IMR-90 (cell line): ENCODE measurements at regions not wholly inside any gene's neighbourhood (a gene's known extent, or its start where the extent isn't known, plus 50 kb on each side); places are given as distances from the start of the nearest gene placed in this dataset.

ENCODE experiments used
- ATAC-seq: fragments of 200-7000 bp; cut with Tn5 transposase; 2 replicates; pipeline ENCODE4 v1.9.1; 2020; ENCODE audit warnings: low read depth, mild to moderate bottlenecking, moderate library complexity
- BruUV-seq: library from RNA; stranded (reverse); fragments of 400-500 nt; replicated peaks from 2 replicates; lab custom pipeline; 2021; lab: Mats Ljungman, UMichigan
- CTCF ChIA-PET: fragments of 300-600 bp; formaldehyde crosslinking; extraction: SDS; loops from one replicate; lab custom pipeline; 2021; ENCODE audit warnings: antibody characterized with exemption; lab: Yijun Ruan, JAX
- POLR2A ChIA-PET: fragments of 300-600 bp; sonication (Branson Sonifier 250); formaldehyde crosslinking; loops from one replicate; lab custom pipeline; 2022; ENCODE audit warnings: antibody characterized with exemption; ENCODE audit not compliant: unreplicated experiment; lab: Charles Lee
- DNase-seq: peaks from one replicate; pipeline ENCODE4 v3.0.0; 2013
- H2AFZ ChIP-seq: replicated peaks from 2 replicates; pipeline ENCODE3; 2013; ENCODE audit warnings: low read length, mild to moderate bottlenecking; ENCODE audit not compliant: poor library complexity
- H2AK5ac ChIP-seq: 2 replicates; pipeline ENCODE4 v1.6.1; 2013; ENCODE audit warnings: low read depth, low read length, inconsistent platforms
- H2AK9ac ChIP-seq: replicated peaks from 2 replicates; pipeline ENCODE3; 2013; ENCODE audit warnings: mild to moderate bottlenecking, low read depth, low read length, moderate library complexity; ENCODE audit not compliant: poor library complexity
- H2BK120ac ChIP-seq: 2 replicates; pipeline ENCODE4 v1.6.1; 2013; ENCODE audit warnings: low read depth, low read length, inconsistent platforms
- H2BK15ac ChIP-seq: 3 replicates; pipeline ENCODE4 v1.6.1; 2013; ENCODE audit warnings: low read depth, low read length, inconsistent platforms
- H2BK20ac ChIP-seq: 2 replicates; pipeline ENCODE4 v1.6.1; 2013; ENCODE audit warnings: low read depth, mild to moderate bottlenecking, inconsistent platforms, low read length, moderate library complexity
- H2BK5ac ChIP-seq: 2 replicates; pipeline ENCODE4 v1.6.1; 2013; ENCODE audit warnings: mild to moderate bottlenecking, low read depth, low read length, inconsistent platforms; ENCODE audit not compliant: poor library complexity, severe bottlenecking
- H3K14ac ChIP-seq: replicated peaks from 2 replicates; pipeline ENCODE4 v1.6.1; 2013; ENCODE audit warnings: low read depth, low read length, inconsistent platforms
- H3K18ac ChIP-seq: 2 replicates; pipeline ENCODE4 v1.6.1; 2013; ENCODE audit warnings: low read depth, low read length, control low read depth
- H3K23ac ChIP-seq: 2 replicates; pipeline ENCODE4 v1.6.1; 2013; ENCODE audit warnings: low read depth, low read length, inconsistent platforms
- H3K27ac ChIP-seq: 2 replicates; pipeline ENCODE4 v1.5.1; 2013; ENCODE audit warnings: mild to moderate bottlenecking, control low read depth, low read length; ENCODE audit not compliant: insufficient read depth
- H3K27me3 ChIP-seq: 2 replicates; pipeline ENCODE4 v1.6.1; 2013; ENCODE audit warnings: low read length; ENCODE audit not compliant: control insufficient read depth, insufficient read depth
- H3K36me3 ChIP-seq: 2 replicates; pipeline ENCODE4 v1.6.1; 2013; ENCODE audit warnings: low read length, mixed read lengths; ENCODE audit not compliant: control insufficient read depth, insufficient read depth
- H3K4ac ChIP-seq: 2 replicates; pipeline ENCODE4 v1.6.1; 2013; ENCODE audit warnings: low read depth, low read length, inconsistent platforms
- H3K4me1 ChIP-seq: 2 replicates; pipeline ENCODE4 v1.6.1; 2013; ENCODE audit warnings: low read length, mixed read lengths; ENCODE audit not compliant: control insufficient read depth, insufficient read depth
- H3K4me2 ChIP-seq: 2 replicates; pipeline ENCODE4 v1.6.1; 2013; ENCODE audit warnings: low read depth, mild to moderate bottlenecking, control low read depth, low read length, moderate library complexity
- H3K4me3 ChIP-seq: 2 replicates; pipeline ENCODE4 v1.5.1; 2013; ENCODE audit warnings: low read depth, mild to moderate bottlenecking, control low read depth, low read length, moderate library complexity; ENCODE audit not compliant: insufficient read depth
- H3K56ac ChIP-seq: 2 replicates; pipeline ENCODE4 v1.6.1; 2013; ENCODE audit warnings: low read length, inconsistent platforms; ENCODE audit not compliant: insufficient read depth; ENCODE audit errors: extremely low read depth
- H3K79me1 ChIP-seq, 2 experiments: 2 replicates each; pipeline ENCODE4 v1.6.1; 2013; ENCODE audit warnings: low read length in 2 of 2, inconsistent platforms in 1 of 2, low read depth in 1 of 2
- H3K9ac ChIP-seq: 2 replicates; pipeline ENCODE4 v1.6.1; 2013; ENCODE audit warnings: low read depth, low read length, control low read depth
- H3K9me1 ChIP-seq: 2 replicates; pipeline ENCODE4 v1.6.1; 2013; ENCODE audit warnings: low read length, inconsistent platforms; ENCODE audit not compliant: insufficient read depth
- H3K9me3 ChIP-seq: 2 replicates; pipeline ENCODE4 v1.6.1; 2013; ENCODE audit warnings: low read length; ENCODE audit not compliant: control insufficient read depth, insufficient read depth
- H4K20me1 ChIP-seq: 2 replicates; pipeline ENCODE4 v1.6.1; 2013; ENCODE audit warnings: low read length, inconsistent platforms; ENCODE audit not compliant: insufficient read depth
- H4K5ac ChIP-seq: 2 replicates; pipeline ENCODE4 v1.6.1; 2013; ENCODE audit warnings: mild to moderate bottlenecking, low read depth, low read length, control low read depth
- H4K8ac ChIP-seq, 2 experiments: 2 replicates each; pipeline ENCODE4 v1.6.1; 2013; ENCODE audit warnings: low read depth in 2 of 2, low read length in 2 of 2, control low read depth in 1 of 2, inconsistent platforms in 1 of 2
- H4K91ac ChIP-seq: 2 replicates; pipeline ENCODE4 v1.6.1; 2013; ENCODE audit warnings: low read depth, low read length, inconsistent platforms; ENCODE audit not compliant: insufficient read depth
- BHLHE40 ChIP-seq: fragments of 150-350 bp; IDR thresholded peaks from 2 replicates; pipeline ENCODE4 v1.6.1; 2016; ENCODE audit warnings: mild to moderate bottlenecking, low read depth, low read length
- CEBPB ChIP-seq: IDR thresholded peaks from 2 replicates; pipeline ENCODE4 v1.6.1; 2012; ENCODE audit warnings: low read depth, low read length, improper control_type of control experiment
- CHD1 ChIP-seq: IDR thresholded peaks from 2 replicates; pipeline ENCODE4 v1.6.1; 2012; ENCODE audit warnings: low read depth, low read length, improper control_type of control experiment
- FOS ChIP-seq: fragments of 150-350 bp; IDR thresholded peaks from 2 replicates; pipeline ENCODE4 v1.6.1; 2016; ENCODE audit warnings: low read depth, low read length
- MAFK ChIP-seq: IDR thresholded peaks from 2 replicates; pipeline ENCODE4 v1.6.1; 2012; ENCODE audit warnings: low read depth, low read length, improper control_type of control experiment
- MAZ ChIP-seq: IDR thresholded peaks from 2 replicates; pipeline ENCODE4 v1.6.1; 2012; ENCODE audit warnings: low read depth, mild to moderate bottlenecking, low read length, improper control_type of control experiment, moderate library complexity, borderline replicate concordance
- MXI1 ChIP-seq: IDR thresholded peaks from 2 replicates; pipeline ENCODE4 v1.6.1; 2012; ENCODE audit warnings: low read depth, mild to moderate bottlenecking, low read length, moderate library complexity, borderline replicate concordance
- NFE2L2 ChIP-seq: fragments of 150-350 bp; IDR thresholded peaks from 2 replicates; pipeline ENCODE4 v1.6.1; 2016; ENCODE audit warnings: low read depth, mild to moderate bottlenecking, low read length
- POLR2A ChIP-seq: IDR thresholded peaks from 2 replicates; pipeline ENCODE4 v1.6.1; 2012; ENCODE audit warnings: mild to moderate bottlenecking, low read depth, low read length
- RAD21 ChIP-seq: IDR thresholded peaks from 2 replicates; pipeline ENCODE4 v1.6.1; 2012; ENCODE audit warnings: low read length, improper control_type of control experiment
- RCOR1 ChIP-seq: IDR thresholded peaks from 2 replicates; pipeline ENCODE4 v1.6.1; 2012; ENCODE audit warnings: mild to moderate bottlenecking, low read length, improper control_type of control experiment; ENCODE audit not compliant: insufficient replicate concordance
- RFX5 ChIP-seq: IDR thresholded peaks from 2 replicates; pipeline ENCODE4 v1.8.0; 2012; ENCODE audit warnings: low read depth, mild to moderate bottlenecking, low read length, moderate library complexity
- SMC3 ChIP-seq: fragments of 150-350 bp; IDR thresholded peaks from 2 replicates; pipeline ENCODE4 v1.6.1; 2016; ENCODE audit warnings: low read depth, mild to moderate bottlenecking, antibody characterized with exemption, low read length, moderate library complexity
- WGBS, 2 experiments: methylation state at CpG; one replicate each; pipeline versions ENCODE4 v1.1.5 to v1.1.7; 2013; ENCODE audit warnings: missing lambda C conversion rate in 2 of 2; ENCODE audit not compliant: insufficient read length in 1 of 2; ENCODE audit errors: extremely low coverage in 2 of 2; 5-methylcytosine and 5-hydroxymethylcytosine counted together
- dilution Hi-C: fragments of 300-500 bp; cut with HindIII; formaldehyde crosslinking; loops from one replicate; pipeline ENCODE4 v1.14.3; 2018; ENCODE audit warnings: low sequenced_read_pairs; ENCODE audit not compliant: unreplicated experiment
- in situ Hi-C: fragments of 300-500 bp; cut with MboI; formaldehyde crosslinking; loops from 3 replicates; pipeline ENCODE4 v1.14.3; 2019; ENCODE audit warnings: low sequenced_read_pairs, inconsistent platforms, mixed read lengths
- intact Hi-C: fragments of 100-400 bp; cut with micrococcal nuclease; formaldehyde crosslinking; loops from 2 replicates; pipeline ENCODE4 v1.10.0; 2022
- TF ChIP-seq, protein P1 (sequence below): fragments of 150-350 bp; IDR thresholded peaks from 2 replicates; pipeline ENCODE4 v1.6.1; 2017; ENCODE audit warnings: mild to moderate bottlenecking, antibody characterized with exemption, low read length, low read depth
- TF ChIP-seq, protein P2 (sequence below): conservative IDR thresholded peaks from 2 replicates; pipeline ENCODE4 v1.5.1; 2012; ENCODE audit warnings: mild to moderate bottlenecking, low read depth, low read length, improper control_type of control experiment
- TF ChIP-seq, protein P3 (sequence below): fragments of 150-350 bp; IDR thresholded peaks from 2 replicates; pipeline ENCODE4 v1.6.1; 2016; ENCODE audit warnings: low read depth, mild to moderate bottlenecking, low read length, moderate library complexity, borderline replicate concordance

DNA sequence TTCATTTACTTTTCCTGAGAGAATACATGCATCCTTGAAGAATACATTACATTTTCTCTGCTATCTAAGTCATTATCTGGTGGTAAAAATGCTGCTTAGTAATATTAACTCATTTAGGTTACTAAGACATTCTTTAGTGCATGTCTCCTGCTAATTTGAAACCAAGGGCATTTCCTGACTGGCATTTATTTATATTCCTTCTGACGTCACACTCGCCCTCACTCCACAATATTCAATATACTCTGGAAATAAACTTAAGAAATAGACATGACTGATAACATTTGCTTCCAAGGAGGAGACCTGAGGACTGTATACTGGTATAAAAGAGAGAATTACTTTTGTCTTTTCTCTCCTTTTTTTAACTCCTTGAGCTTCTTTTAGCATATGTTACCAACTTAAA, 619.5 kb upstream of the SMIM31 start:
- TF ChIP-seq FOS (no peak), SMC3 (no peak), NFE2L2 (no peak), RAD21 (no peak), RCOR1 (no peak), BHLHE40 (no peak), MAZ (no peak), MXI1 (no peak), RFX5 (no peak), CHD1 (no peak), CEBPB (no peak), POLR2A (no peak), MAFK (no peak)
- TF ChIP-seq, protein P1, sequence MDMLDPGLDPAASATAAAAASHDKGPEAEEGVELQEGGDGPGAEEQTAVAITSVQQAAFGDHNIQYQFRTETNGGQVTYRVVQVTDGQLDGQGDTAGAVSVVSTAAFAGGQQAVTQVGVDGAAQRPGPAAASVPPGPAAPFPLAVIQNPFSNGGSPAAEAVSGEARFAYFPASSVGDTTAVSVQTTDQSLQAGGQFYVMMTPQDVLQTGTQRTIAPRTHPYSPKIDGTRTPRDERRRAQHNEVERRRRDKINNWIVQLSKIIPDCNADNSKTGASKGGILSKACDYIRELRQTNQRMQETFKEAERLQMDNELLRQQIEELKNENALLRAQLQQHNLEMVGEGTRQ = no peak
- TF ChIP-seq, protein P2, sequence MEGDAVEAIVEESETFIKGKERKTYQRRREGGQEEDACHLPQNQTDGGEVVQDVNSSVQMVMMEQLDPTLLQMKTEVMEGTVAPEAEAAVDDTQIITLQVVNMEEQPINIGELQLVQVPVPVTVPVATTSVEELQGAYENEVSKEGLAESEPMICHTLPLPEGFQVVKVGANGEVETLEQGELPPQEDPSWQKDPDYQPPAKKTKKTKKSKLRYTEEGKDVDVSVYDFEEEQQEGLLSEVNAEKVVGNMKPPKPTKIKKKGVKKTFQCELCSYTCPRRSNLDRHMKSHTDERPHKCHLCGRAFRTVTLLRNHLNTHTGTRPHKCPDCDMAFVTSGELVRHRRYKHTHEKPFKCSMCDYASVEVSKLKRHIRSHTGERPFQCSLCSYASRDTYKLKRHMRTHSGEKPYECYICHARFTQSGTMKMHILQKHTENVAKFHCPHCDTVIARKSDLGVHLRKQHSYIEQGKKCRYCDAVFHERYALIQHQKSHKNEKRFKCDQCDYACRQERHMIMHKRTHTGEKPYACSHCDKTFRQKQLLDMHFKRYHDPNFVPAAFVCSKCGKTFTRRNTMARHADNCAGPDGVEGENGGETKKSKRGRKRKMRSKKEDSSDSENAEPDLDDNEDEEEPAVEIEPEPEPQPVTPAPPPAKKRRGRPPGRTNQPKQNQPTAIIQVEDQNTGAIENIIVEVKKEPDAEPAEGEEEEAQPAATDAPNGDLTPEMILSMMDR = no peak
- TF ChIP-seq, protein P3, sequence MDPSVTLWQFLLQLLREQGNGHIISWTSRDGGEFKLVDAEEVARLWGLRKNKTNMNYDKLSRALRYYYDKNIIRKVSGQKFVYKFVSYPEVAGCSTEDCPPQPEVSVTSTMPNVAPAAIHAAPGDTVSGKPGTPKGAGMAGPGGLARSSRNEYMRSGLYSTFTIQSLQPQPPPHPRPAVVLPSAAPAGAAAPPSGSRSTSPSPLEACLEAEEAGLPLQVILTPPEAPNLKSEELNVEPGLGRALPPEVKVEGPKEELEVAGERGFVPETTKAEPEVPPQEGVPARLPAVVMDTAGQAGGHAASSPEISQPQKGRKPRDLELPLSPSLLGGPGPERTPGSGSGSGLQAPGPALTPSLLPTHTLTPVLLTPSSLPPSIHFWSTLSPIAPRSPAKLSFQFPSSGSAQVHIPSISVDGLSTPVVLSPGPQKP = no peak
- Histone ChIP-seq H3K9me1 (no peaks in the 10 kb centered on the region), H4K5ac (no peak overlapping the region), H3K79me1 (no peaks in the 10 kb centered on the region), H3K18ac (no peak overlapping the region), H2BK5ac (no peak overlapping the region), H4K20me1 (no peaks in the 10 kb centered on the region), H4K8ac (no peak overlapping the region), H3K27me3 (no peaks in the 10 kb centered on the region), H2BK120ac (no peak overlapping the region), H3K27ac (no peak overlapping the region), H2AK9ac (no peak overlapping the region), H4K91ac (no peak overlapping the region), H2BK20ac (no peak overlapping the region), H3K4me3 (no peak overlapping the region), H3K56ac (no peak overlapping the region), H3K23ac (no peak overlapping the region), H2BK15ac (no peak overlapping the region), H3K36me3 (no peaks in the 10 kb centered on the region), H2AFZ (no peak overlapping the region), H3K4me1 (no peaks in the 10 kb centered on the region), H3K9ac (no peak overlapping the region), H3K14ac (no peak overlapping the region), H3K4ac (no peak overlapping the region), H3K4me2 (no peak overlapping the region), H2AK5ac (no peak overlapping the region), H3K9me3 (peaks cover 3% of the 10 kb centered on the region)
- DNase-seq = no peak
- no TSS peak for BruUV-seq
- dilution Hi-C loops (no loop called here), intact Hi-C loops (no loop called here), in situ Hi-C loops (no loop called here)
- ChIA-PET CTCF (no interaction called here), POLR2A (no interaction called here)
- no CpG with 5 or more reads among the region's 2 CpGs for WGBS, 2 experiments
- no peak for ATAC-seq
